CD14-positive monocyte (primary cell): ENCODE measurements at regions not wholly inside any gene's neighbourhood (a gene's known extent, or its start where the extent isn't known, plus 50 kb on each side); places are given as distances from the start of the nearest gene placed in this dataset.

ENCODE experiments used
- DNase-seq, 3 donors: peaks; one replicate each; pipeline ENCODE4 v3.0.0-alpha.2; 2011 to 2022
- H2AFZ ChIP-seq: 2 replicates; pipeline ENCODE4 v1.6.0; 2012; ENCODE audit warnings: mild to moderate bottlenecking, low read depth, low read length, inconsistent platforms; ENCODE audit not compliant: insufficient read depth, poor library complexity, severe bottlenecking
- H3K27ac ChIP-seq, 2 donors: 1 replicate in 1 of 2; 2 replicates in 1 of 2; pipeline ENCODE4 v1.5.1; 2012 to 2013; ENCODE audit warnings: low read length in 2 of 2, control low read depth in 1 of 2, inconsistent platforms in 1 of 2, low read depth in 1 of 2, mild to moderate bottlenecking in 1 of 2
- H3K27me3 ChIP-seq, 2 donors: one replicate each; pipeline versions ENCODE4 v1.6.0 to v1.6.1; 2011 to 2013; ENCODE audit warnings: low read length in 2 of 2; ENCODE audit not compliant: control insufficient read depth in 2 of 2, insufficient read depth in 2 of 2
- H3K36me3 ChIP-seq, 2 donors: replicated peaks in 1 of 2; 1 replicate in 1 of 2; 2 replicates in 1 of 2; pipeline versions ENCODE4 v1.5.1 to v1.6.1; 2012 to 2013; ENCODE audit warnings: low read length in 2 of 2, control low read depth in 1 of 2, inconsistent platforms in 1 of 2, mild to moderate bottlenecking in 1 of 2; ENCODE audit not compliant: insufficient read depth in 2 of 2, control insufficient read depth in 1 of 2
- H3K4me1 ChIP-seq, 2 donors: 1 replicate in 1 of 2; 2 replicates in 1 of 2; pipeline versions ENCODE4 v1.5.1 to v1.6.1; 2012 to 2013; ENCODE audit warnings: low read length in 2 of 2, control low read depth in 1 of 2, inconsistent platforms in 1 of 2, mild to moderate bottlenecking in 1 of 2, moderate library complexity in 1 of 2; ENCODE audit not compliant: insufficient read depth in 2 of 2, control insufficient read depth in 1 of 2
- H3K4me2 ChIP-seq: replicated peaks from 2 replicates; pipeline ENCODE3; 2012; ENCODE audit warnings: low read length, moderate library complexity, mild to moderate bottlenecking; ENCODE audit not compliant: poor library complexity, severe bottlenecking; ENCODE audit errors: extremely low read depth
- H3K4me3 ChIP-seq, 3 experiments: fragments of 200-600 bp in 1 of 3; sonication (generic) in 1 of 3; replicated peaks in 1 of 3; 1 replicate in 2 of 3; 2 replicates in 1 of 3; pipeline ENCODE4 v1.5.1; 2011 to 2013; ENCODE audit warnings: low read length in 3 of 3, mild to moderate bottlenecking in 3 of 3, control low read depth in 2 of 3, low read depth in 2 of 3, inconsistent platforms in 1 of 3, moderate library complexity in 1 of 3
- H3K79me2 ChIP-seq: 2 replicates; pipeline ENCODE4 v1.6.0; 2012; ENCODE audit warnings: mild to moderate bottlenecking, control low read depth, inconsistent platforms, low read length, moderate library complexity; ENCODE audit not compliant: insufficient read depth
- H3K9ac ChIP-seq: 2 replicates; pipeline ENCODE4 v1.6.0; 2017; ENCODE audit warnings: low read length, mild to moderate bottlenecking; ENCODE audit not compliant: insufficient read depth, poor library complexity, severe bottlenecking
- H3K9me3 ChIP-seq, 2 donors: replicated peaks in 1 of 2; 1 replicate in 1 of 2; 2 replicates in 1 of 2; pipeline versions ENCODE4 v1.5.1 to v1.6.1; 2012 to 2013; ENCODE audit warnings: low read length in 2 of 2, control low read depth in 1 of 2; ENCODE audit not compliant: control insufficient read depth in 1 of 2, insufficient read depth in 1 of 2
- H4K20me1 ChIP-seq: 2 replicates; pipeline ENCODE4 v1.6.0; 2012; ENCODE audit warnings: mild to moderate bottlenecking, low read length, control low read depth, moderate library complexity; ENCODE audit not compliant: insufficient read depth
- H3K27ac Mint-ChIP-seq, 7 donors: one replicate each; pipeline ENCODE4 v1.8.0; 2020; ENCODE audit warnings: mild to moderate bottlenecking in 7 of 7, mixed read lengths in 7 of 7, moderate library complexity in 6 of 7, inconsistent platforms in 2 of 7
- H3K27me3 Mint-ChIP-seq, 3 donors: one replicate each; pipeline ENCODE4 v1.8.0; 2021 to 2022; ENCODE audit warnings: low read depth in 3 of 3, mild to moderate bottlenecking in 3 of 3, mixed read lengths in 3 of 3, moderate library complexity in 3 of 3, inconsistent platforms in 1 of 3
- H3K36me3 Mint-ChIP-seq, 2 donors: one replicate each; pipeline ENCODE4 v1.8.0; 2020; ENCODE audit warnings: mixed read lengths in 2 of 2, inconsistent platforms in 1 of 2, mild to moderate bottlenecking in 1 of 2
- H3K4me1 Mint-ChIP-seq: one replicate; pipeline ENCODE4 v1.8.0; 2020; ENCODE audit warnings: mild to moderate bottlenecking, mixed read lengths
- H3K4me3 Mint-ChIP-seq, 2 donors: one replicate each; pipeline ENCODE4 v1.8.0; 2020; ENCODE audit warnings: mild to moderate bottlenecking in 2 of 2, mixed read lengths in 2 of 2, moderate library complexity in 1 of 2
- H3K9me3 Mint-ChIP-seq, 7 donors: one replicate each; pipeline ENCODE4 v1.8.0; 2020 to 2022; ENCODE audit warnings: mixed read lengths in 7 of 7, mild to moderate bottlenecking in 6 of 7, moderate library complexity in 6 of 7, inconsistent platforms in 2 of 7
- CTCF ChIP-seq: fragments of 200-600 bp; IDR thresholded peaks from one replicate; pipeline ENCODE4 v1.8.0; 2022; ENCODE audit warnings: antibody characterized with exemption, mild to moderate bottlenecking
- WGBS: methylation state at CpG from one replicate; pipeline ENCODE4 v1.1.5; 2013; ENCODE audit warnings: missing lambda C conversion rate; ENCODE audit not compliant: insufficient coverage; 5-methylcytosine and 5-hydroxymethylcytosine counted together
- intact Hi-C, 2 donors: fragments of 100-400 bp; cut with micrococcal nuclease; formaldehyde crosslinking; loops; one replicate each; pipeline versions ENCODE4 v1.15.0 to v1.15.1; 2023

- Histone ChIP-seq H3K4me1 (no peaks in the 10 kb centered on the region), H3K27ac (no peak overlapping the region), H3K27me3 (no peaks in the 10 kb centered on the region), H3K79me2 (peaks cover 67% of the 10 kb centered on the region), H3K4me2 (no peak overlapping the region), H3K9me3 (no peaks in the 10 kb centered on the region), H4K20me1 (peaks cover 81% of the 10 kb centered on the region), H2AFZ (no peak overlapping the region), H3K4me3 (no peak overlapping the region), H3K36me3 (no peaks in the 10 kb centered on the region), H3K9ac (no peak overlapping the region)
- Mint-ChIP-seq H3K9me3 (peaks cover 0 to 2% (median 0%) of the 10 kb centered on the region in 7 donors), H3K27me3 (no peaks in the 10 kb centered on the region), H3K36me3 (peaks cover 0 to 8% of the 10 kb centered on the region in 2 donors), H3K27ac (no peak overlapping the region), H3K4me1 (peaks cover 10% of the 10 kb centered on the region), H3K4me3 (no peak overlapping the region)
- no CpG with 5 or more reads among the region's 2 CpGs for WGBS
- intact Hi-C loops, result no loop called here
- no peak for TF ChIP-seq CTCF
- DNase-seq, result no peak
These were observed 75.4 kb upstream of the HDAC9 start for GRCh38 chr7:18420108-18420507.

- H4K20me1 ChIP-seq, result peaks cover 83% of the 10 kb centered on the region
- no peak overlapping the region for H3K9ac ChIP-seq
- intact Hi-C loops, result no loop called here
These were observed 74.8 kb upstream of the HDAC9 start for GRCh38 chr7:18420748-18421147.

More at GRCh38 chr7:18420748-18421147, 74.8 kb upstream of the HDAC9 start:
- no peaks in the 10 kb centered on the region for H3K4me1 ChIP-seq
- Mint-ChIP-seq H3K4me1 (peaks cover 10% of the 10 kb centered on the region), H3K9me3 (peaks cover 0 to 2% (median 0%) of the 10 kb centered on the region in 7 donors), H3K27me3 (no peaks in the 10 kb centered on the region), H3K36me3 (peaks cover 1 to 8% of the 10 kb centered on the region in 2 donors), H3K27ac (no peak overlapping the region), H3K4me3 (no peak overlapping the region)
- H3K27me3 ChIP-seq, result no peaks in the 10 kb centered on the region
- H2AFZ ChIP-seq, result no peak overlapping the region
- no peak overlapping the region for H3K27ac ChIP-seq
- H3K79me2 ChIP-seq, result peaks cover 69% of the 10 kb centered on the region
- no peaks in the 10 kb centered on the region for H3K9me3 ChIP-seq
- H3K4me3 ChIP-seq, result no peak overlapping the region
- H3K36me3 ChIP-seq, result no peaks in the 10 kb centered on the region
- DNase-seq, result no peak
- WGBS, result 100% methylated on average over 1 of the region's 1 CpG
- TF ChIP-seq CTCF, result no peak
- H3K4me2 ChIP-seq, result no peak overlapping the region
